Stimulated activated CD4-positive, alpha-beta T cell treated with anti-CD3 and anti-CD28 coated beads, Interleukin-1b, Interleukin-23, amount 100 ng/mL, for 48 hours (primary cell): ENCODE measurements at regions not wholly inside any gene's neighbourhood (a gene's known extent, or its start where the extent isn't known, plus 50 kb on each side); places are given as distances from the start of the nearest gene placed in this dataset.

Experiments used
- DNase-seq: peaks from one replicate; pipeline ENCODE4 v3.0.0-alpha.2; 2020

GRCh38 chr4:11496351-11496829 is 67.7 kb upstream of the HS3ST1 start:
- DNase-seq: no peak

- DNase-seq: no peak
Observed at GRCh38 chr4:11495818-11496217, 67.1 kb upstream of the HS3ST1 start.

GRCh38 chr4:11495291-11495690 is 66.6 kb upstream of the HS3ST1 start:
- no peak for DNase-seq

GRCh38 chr4:11494232-11494631 is 65.5 kb upstream of the HS3ST1 start:
- DNase-seq: no peak

GRCh38 chr4:11489453-11490083 is 60.9 kb upstream of the HS3ST1 start:
- DNase-seq: no peak

GRCh38 chr4:11488657-11489452 is 60.2 kb upstream of the HS3ST1 start:
- DNase-seq: no peak

GRCh38 chr4:11487868-11488544 is 59.3 kb upstream of the HS3ST1 start:
- no peak for DNase-seq

GRCh38 chr4:11487139-11487538 is 58.4 kb upstream of the HS3ST1 start:
- DNase-seq: no peak

- no peak for DNase-seq
Observed at GRCh38 chr4:11485926-11486325, 57.2 kb upstream of the HS3ST1 start.

- no peak for DNase-seq
Observed at GRCh38 chr4:11484531-11484930, 55.8 kb upstream of the HS3ST1 start.

GRCh38 chr4:11483046-11483445 is 54.4 kb upstream of the HS3ST1 start:
- DNase-seq: no peak

GRCh38 chr4:11480683-11481082 is 52.0 kb upstream of the HS3ST1 start:
- no peak for DNase-seq
